GM19043 (cell line): ENCODE measurements at regions not wholly inside any gene's neighbourhood (a gene's known extent, or its start where the extent isn't known, plus 50 kb on each side); places are given as distances from the start of the nearest gene placed in this dataset.
"Not testable (repeated sequence)": the region's sequence is repeated elsewhere in the genome, so short reads cannot be mapped to it uniquely, and the experiment has no call there.

Source experiments
- ATAC-seq: cut with Tn5 transposase; IDR thresholded peaks from one replicate; pipeline ENCODE4 v1.9.1; 2021; ENCODE audit warnings: low read depth; ENCODE audit not compliant: unreplicated experiment

DNA sequence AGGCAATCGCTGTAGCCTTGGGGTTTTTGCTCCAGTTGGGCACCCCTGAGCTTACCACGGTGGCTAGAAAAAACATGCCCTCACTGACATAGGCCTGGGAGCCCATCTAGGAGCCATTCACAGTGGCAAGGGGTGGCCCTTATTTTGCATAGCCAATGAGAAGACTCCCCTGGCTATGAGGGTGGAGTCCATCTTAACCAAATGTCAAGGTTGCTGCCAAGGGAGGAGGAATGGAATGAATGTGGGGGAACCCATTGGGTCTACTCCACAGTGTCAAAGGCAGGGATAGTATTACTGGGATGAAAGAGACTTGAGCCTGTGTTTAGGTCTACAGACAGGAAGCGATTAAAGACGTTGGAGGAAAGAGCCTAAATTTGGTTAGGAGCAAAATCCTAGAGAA lies 295.7 kb upstream of the PLGLB2 start:
- not testable (repeated sequence) for ATAC-seq

DNA sequence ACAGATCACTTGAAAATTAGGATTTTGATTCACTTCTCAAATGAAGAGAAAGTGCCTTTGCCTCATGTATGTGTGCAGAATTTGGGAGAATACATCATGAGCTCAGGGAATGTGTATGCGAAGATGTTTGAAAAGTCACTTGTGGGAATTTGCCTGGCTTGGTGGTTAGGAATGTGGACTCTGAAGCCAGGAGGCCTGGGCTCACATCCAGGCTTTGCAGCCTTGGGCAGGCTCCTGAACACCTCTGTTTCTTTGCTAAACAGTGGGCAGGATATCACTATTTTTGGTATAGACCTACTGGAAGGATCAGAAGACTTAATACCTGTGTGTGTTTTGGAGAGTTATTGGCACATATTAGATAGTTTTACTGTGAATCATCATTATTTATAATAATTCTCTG lies 295.0 kb upstream of the PLGLB2 start:
- ATAC-seq, result not testable (repeated sequence)

DNA sequence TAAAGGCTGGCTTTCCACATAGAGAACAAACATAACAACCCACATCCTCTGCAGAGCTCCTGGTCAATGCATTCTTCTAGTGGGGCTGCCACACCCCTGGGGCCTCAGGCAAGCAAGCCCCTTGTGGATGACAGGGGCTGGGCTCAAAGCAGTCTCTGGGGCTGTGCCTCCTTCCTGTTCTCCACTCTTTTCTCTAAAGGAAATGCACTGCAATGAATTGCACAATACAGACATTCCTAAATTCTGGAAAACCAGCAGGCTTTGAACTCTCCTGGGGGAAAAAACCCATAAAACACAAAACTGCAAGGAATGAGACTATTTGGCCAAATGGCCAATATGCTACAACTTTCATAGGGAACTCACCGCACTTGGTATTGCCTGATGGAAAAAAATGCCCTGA lies 293.9 kb upstream of the PLGLB2 start:
- not testable (repeated sequence) for ATAC-seq

- not testable (repeated sequence) for ATAC-seq
Observed at GRCh38 chr2:87454421-87454820, 293.5 kb upstream of the PLGLB2 start.

- not testable (repeated sequence) for ATAC-seq
Observed at GRCh38 chr2:87455209-87455853, 292.6 kb upstream of the PLGLB2 start.

DNA sequence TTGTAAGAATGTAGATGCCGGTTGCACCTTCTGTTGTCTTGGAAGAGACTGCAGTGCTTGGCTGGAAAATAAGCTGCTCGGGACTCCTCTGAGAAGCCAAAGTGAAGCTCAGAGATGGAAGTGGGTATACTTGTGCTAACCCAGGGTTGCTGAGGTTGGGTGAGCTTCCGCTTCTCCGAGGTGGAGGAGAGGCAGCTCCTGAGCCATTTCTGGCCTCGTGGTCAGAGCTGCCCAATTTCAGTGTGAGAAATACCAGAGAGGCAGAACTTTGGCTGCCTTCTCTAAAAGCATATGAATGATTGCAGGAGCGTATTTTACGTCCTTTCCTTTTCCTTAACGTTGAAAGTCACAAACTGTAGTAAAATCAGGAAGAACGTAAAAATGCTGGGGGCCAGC lies 292.0 kb upstream of the PLGLB2 start:
- ATAC-seq, result not testable (repeated sequence)

DNA sequence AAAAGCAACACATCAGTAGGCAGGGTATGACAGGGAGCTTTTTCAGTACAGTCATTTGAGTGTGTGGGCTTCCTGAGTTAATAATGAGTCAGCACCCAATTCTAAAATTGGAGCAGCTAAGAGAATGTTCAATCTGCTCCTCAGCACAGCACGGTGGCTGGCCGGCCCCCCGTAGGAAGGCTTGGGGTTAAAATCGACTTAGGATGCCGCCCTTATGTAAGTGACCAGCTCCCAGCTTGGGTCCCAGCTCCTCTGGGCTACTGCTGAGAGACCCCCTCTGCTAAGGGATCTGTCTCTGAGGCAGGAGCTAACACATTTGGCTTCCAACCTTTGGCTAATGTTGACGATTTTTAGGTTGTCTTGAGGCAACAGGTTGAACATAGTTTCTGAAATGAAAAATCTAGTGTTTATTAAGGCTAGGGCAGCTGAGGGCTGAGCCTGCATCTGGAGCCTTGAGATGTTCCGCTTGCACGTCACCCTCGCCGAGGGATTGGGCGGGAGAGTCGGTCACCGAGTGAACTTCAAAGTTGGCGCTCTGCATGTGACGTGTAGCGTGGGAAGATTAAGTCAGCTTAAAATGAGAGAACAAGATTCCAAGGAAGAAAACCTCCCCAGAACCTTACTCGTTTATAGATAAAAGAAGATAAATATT lies 291.3 kb upstream of the PLGLB2 start:
- ATAC-seq, result peak; percentile 74

DNA sequence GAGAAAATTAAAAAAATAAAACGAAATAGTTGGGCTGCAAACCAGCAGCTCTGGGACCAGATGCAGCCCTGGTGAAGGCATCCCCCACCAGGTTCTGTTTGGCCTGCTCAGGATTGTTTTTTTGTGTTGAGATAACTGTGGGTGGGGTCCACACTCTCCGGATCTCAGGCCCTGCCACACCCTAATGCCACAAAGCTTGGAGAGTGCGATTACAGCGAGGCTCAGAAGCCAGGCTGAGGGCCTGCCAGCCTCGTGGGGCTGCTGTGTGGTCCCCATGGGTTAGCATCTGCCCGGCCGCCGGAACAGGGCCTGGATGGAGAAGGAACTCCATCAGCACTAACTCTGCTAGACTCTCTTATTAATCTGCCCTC lies 290.8 kb upstream of the PLGLB2 start:
- not testable (repeated sequence) for ATAC-seq

GRCh38 chr2:87458938-87459337 lies 288.9 kb upstream of the PLGLB2 start:
- ATAC-seq, result not testable (repeated sequence)

DNA sequence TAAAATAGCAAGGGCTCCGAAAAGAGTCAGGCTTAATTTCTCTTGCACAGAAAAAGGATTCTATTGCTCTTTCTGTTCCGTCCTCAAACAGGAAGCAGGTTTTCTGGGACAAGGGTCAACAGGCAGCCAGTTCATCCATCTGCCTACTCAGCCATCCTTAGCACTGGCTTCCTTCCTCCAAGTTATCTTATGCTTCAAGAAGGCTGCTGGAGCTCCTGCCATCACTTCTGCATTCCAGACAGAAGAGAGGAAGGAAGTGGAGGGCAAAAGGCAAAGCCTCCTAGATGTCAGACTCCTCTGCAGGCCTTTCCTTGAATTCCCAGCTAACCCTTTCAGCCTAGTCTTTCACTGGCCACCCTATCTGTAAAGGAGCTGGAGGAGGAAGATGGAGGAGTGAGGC lies 287.8 kb upstream of the PLGLB2 start:
- not testable (repeated sequence) for ATAC-seq

DNA sequence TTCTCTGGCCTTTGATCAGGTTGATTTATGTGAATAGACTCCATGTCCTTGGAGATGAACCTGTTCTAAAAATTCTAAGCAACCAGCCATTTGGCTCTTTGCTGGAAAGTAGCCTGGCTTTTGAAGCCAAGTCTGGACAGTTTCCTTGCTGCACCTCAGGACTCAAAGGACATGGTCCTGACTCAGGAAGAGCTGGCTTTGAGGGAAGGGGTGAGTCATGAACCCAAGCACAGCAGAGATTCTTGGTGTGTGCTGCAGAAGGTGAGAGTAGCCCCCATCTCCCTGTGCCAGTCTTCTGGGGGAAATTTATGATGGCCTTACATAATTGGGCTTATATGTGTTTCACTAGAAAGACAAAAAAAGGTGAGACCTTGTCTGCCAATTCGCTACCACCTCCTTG lies 287.2 kb upstream of the PLGLB2 start:
- not testable (repeated sequence) for ATAC-seq

- not testable (repeated sequence) for ATAC-seq
Observed at GRCh38 chr2:87461671-87462070, 286.2 kb upstream of the PLGLB2 start.

DNA sequence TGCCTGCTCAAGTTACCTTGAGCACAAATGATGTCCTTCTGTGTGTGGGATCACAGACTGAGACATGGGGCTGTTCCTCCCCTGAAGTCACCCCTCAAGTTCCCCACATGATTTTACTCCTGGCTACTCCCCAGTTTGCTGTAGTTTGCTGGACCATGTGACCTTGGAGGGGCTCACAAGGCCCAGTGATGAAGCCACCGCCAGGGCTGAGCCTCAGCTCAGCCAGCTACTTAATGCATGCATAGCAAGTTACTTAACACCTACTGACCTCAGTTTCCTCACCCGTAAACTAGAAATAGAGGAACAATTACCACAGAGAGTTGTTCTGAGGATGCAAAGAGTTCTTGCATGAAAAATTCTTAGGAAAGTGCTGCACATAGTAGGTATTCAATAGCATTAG lies 283.7 kb upstream of the PLGLB2 start:
- not testable (repeated sequence) for ATAC-seq

- ATAC-seq, result not testable (repeated sequence)
Observed at GRCh38 chr2:87465730-87466129, 282.2 kb upstream of the PLGLB2 start.

DNA sequence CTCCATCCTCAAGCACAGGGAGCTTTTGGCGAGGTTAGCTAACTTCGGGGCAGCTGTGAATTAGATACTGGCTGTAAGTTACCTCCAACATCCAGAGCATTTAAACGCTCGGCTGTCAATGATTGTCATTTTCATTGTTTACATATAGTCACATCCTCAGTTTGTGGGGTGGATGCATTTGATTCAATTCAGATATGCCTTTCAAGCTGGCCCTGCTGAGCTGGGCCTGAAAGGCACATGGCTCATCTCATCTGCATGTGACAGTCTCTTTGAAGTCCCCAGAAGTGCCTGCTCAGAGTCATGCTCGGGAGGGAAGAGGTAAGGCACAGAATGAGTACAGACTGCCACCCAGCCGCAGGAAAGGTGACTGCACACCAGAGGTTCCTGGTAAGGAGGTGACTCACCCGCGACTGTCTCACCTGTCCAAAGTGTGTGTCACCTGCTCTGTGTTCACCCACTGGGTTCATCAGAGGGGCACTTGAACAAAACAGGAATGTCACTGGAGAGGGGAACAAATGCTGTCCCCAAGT lies 281.2 kb upstream of the PLGLB2 start:
- peak; percentile 43 for ATAC-seq

DNA sequence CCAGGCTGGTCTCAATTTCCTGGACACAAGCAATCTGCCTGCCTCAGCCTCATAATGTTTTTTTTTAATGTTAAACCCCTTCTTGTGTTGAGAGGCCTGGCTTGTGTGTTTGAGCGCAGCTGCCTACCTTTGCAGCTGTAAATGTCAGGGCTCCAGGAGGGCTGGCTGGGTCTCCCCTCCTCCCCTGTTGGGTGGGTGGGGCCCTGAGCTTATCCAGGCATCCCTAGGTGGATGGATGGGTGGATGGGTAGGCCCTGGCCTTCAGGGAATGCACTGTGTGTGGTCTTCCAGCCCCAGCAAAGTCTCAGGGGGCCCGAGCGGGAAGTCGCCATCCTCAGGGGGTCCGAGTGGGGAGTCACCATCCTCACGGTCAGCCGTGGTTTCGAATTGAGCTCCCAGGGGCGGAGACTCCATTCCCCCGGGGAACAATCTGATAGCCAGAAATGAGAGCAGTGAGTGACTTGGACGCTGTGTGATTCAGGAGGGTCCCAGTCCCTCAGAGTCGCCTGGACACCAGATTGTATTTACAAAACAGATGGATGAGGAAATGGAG lies 279.4 kb upstream of the PLGLB2 start:
- ATAC-seq, result not testable (repeated sequence)

DNA sequence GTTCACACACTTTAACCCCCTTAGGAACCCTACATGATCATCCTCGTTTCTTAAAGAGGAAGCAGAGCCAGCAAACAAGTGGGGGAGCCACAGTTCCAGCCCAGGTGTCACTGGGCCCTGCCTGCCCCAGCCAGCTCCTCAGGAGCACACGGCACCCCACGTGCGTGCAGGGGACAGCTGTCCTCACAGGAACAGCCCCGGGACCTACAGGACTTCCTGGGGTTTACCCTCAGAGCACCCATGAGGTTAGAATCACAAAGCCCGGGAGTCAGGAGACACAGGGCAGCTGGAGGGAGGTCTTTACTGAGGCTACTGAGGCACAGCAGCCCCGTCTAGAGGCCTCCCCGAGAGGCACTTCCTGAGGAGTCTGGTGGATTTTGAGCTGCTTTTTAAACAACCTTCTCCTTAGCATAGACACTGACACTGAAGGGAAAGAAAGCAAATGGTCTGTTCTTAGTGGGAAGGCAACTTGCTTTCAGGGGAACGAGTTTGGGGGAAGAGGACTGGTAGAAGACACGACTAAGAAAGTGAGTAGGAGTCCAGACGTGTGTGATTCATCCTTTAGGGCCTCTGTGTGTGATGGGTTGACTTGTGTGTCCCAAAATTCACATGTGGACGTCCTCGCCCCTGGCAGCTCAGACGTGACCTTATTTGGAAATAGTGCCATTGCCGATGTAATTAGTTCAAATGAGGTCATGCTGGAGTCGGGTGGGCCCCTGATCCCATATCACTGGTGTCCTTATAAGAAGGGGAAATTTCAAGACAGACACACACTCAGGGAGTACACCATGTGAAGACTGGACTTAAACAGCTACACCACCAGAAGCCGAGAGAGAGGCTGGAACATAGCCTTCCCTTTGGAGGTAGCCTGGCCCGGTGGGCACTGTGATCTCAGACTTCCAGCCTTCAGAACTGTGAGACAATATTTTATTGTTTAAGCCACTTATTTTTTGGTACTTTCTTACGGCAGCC lies 278.4 kb upstream of the PLGLB2 start:
- not testable (repeated sequence) for ATAC-seq

- ATAC-seq, result not testable (repeated sequence)
Observed at GRCh38 chr2:87470381-87471380, 277.2 kb upstream of the PLGLB2 start.

GRCh38 chr2:87471478-87471877 lies 276.4 kb upstream of the PLGLB2 start:
- not testable (repeated sequence) for ATAC-seq
